ENCODE measurements at regions not wholly inside any gene's neighbourhood (a gene's known extent, or its start where the extent isn't known, plus 50 kb on each side); places are given as distances from the start of the nearest gene placed in this dataset.

DNA sequence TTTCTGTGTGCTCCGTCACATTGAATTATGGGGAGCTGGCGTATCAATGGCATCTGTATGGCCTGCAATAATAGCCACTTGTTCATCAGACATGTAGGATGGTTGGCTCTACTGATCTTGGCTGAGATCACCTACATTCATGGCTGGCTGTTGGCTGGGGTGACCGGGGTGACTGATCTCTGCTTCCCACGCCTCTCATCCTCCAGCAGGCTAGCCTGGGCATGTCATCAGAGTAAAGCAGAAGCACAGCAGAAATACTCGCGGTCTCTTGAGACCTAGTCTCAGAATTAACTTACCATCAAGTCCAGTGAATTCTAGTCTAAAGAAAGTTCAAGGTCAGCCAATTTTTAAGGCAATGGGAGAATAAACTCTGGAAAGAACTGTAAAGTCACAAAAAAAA is 257.7 kb upstream of the GLI3 start:
- TF ChIP-seq, protein P1, sequence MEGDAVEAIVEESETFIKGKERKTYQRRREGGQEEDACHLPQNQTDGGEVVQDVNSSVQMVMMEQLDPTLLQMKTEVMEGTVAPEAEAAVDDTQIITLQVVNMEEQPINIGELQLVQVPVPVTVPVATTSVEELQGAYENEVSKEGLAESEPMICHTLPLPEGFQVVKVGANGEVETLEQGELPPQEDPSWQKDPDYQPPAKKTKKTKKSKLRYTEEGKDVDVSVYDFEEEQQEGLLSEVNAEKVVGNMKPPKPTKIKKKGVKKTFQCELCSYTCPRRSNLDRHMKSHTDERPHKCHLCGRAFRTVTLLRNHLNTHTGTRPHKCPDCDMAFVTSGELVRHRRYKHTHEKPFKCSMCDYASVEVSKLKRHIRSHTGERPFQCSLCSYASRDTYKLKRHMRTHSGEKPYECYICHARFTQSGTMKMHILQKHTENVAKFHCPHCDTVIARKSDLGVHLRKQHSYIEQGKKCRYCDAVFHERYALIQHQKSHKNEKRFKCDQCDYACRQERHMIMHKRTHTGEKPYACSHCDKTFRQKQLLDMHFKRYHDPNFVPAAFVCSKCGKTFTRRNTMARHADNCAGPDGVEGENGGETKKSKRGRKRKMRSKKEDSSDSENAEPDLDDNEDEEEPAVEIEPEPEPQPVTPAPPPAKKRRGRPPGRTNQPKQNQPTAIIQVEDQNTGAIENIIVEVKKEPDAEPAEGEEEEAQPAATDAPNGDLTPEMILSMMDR (IDR thresholded peaks at IDR 0.05): no peak
- TF ChIP-seq POLR2A (IDR thresholded peaks at IDR 0.05): no peak
